ENCODE measurements at regions not wholly inside any gene's neighbourhood (a gene's known extent, or its start where the extent isn't known, plus 50 kb on each side); places are given as distances from the start of the nearest gene placed in this dataset.

DNA sequence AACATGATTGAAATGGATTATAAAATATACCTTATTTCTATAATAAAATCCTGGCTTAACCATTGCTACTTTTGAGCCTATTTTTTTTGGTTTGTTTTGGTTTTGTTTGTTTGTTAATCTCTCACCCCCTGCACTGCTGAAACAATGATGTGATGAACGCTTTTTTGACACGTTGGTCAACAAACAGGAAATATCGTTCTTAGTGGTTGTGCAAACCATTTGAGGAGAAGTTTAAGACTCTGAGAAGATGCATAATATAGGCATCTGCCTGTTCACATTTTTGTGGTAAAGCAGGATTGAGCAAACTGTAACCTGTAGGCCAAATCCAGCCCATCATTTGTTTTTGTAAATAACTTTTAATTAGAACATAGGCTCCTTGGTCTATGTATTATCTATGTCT, 75.5 kb upstream of the MDFIC2 start:
- H3K4me3 ChIP-seq (ENCODE audit: insufficient read depth, low read length, poor library complexity, severe bottlenecking), result no peak overlapping the region

DNA sequence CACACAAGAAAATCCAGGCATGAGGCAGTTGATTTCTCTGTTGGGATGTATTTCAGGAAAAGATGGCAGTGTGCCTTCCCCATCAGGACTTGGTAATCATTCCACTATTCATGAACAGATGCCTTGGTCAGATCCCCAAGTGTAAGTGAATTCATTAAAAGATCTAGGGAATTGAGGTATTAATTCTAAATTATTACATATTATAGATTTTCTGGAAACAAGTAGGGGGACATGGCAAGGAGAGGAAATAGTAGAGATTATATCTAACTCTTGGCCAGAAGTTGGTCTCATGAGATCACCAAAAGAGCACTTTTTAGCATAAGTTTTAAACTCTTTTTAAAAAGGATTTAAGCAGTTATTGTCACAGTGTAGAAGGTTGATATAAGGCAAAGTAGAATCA, 74.4 kb upstream of the MDFIC2 start:
- H3K27me3 ChIP-seq (ENCODE audit: low read length), result no peaks in the 10 kb centered on the region
- no peak overlapping the region for H3K9ac ChIP-seq (ENCODE audit: low read length)
- no peak for TF ChIP-seq EZH2phosphoT487 (conservative IDR thresholded peaks at IDR 0.05; ENCODE audit: low read length)
- TF ChIP-seq, protein P1, sequence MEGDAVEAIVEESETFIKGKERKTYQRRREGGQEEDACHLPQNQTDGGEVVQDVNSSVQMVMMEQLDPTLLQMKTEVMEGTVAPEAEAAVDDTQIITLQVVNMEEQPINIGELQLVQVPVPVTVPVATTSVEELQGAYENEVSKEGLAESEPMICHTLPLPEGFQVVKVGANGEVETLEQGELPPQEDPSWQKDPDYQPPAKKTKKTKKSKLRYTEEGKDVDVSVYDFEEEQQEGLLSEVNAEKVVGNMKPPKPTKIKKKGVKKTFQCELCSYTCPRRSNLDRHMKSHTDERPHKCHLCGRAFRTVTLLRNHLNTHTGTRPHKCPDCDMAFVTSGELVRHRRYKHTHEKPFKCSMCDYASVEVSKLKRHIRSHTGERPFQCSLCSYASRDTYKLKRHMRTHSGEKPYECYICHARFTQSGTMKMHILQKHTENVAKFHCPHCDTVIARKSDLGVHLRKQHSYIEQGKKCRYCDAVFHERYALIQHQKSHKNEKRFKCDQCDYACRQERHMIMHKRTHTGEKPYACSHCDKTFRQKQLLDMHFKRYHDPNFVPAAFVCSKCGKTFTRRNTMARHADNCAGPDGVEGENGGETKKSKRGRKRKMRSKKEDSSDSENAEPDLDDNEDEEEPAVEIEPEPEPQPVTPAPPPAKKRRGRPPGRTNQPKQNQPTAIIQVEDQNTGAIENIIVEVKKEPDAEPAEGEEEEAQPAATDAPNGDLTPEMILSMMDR (IDR thresholded peaks at IDR 0.05; ENCODE audit: insufficient read depth, low read length, poor library complexity, severe bottlenecking), result no peak
- no peak overlapping the region for H3K4me2 ChIP-seq (ENCODE audit: low read depth, low read length, poor library complexity, severe bottlenecking)
- no peaks in the 10 kb centered on the region for H3K36me3 ChIP-seq (ENCODE audit: low read length)
- H4K20me1 ChIP-seq (ENCODE audit: low read depth, low read length), result no peaks in the 10 kb centered on the region
- H3K9me3 ChIP-seq (ENCODE audit: insufficient read depth, low read length), result no peaks in the 10 kb centered on the region
- no peaks in the 10 kb centered on the region for H3K9me2 ChIP-seq (replicated peaks; ENCODE audit: insufficient read depth, low read length)
- no peak overlapping the region for H3K27ac ChIP-seq (ENCODE audit: low read depth, low read length)
- no peak overlapping the region for H3K4me3 ChIP-seq (ENCODE audit: insufficient read depth, low read length, poor library complexity, severe bottlenecking)
- H2AFZ ChIP-seq (ENCODE audit: low read depth, low read length, severe bottlenecking), result no peak overlapping the region
- H3K79me2 ChIP-seq (ENCODE audit: insufficient read depth, low read length), result no peaks in the 10 kb centered on the region
- no peaks in the 10 kb centered on the region for H3F3A ChIP-seq (ENCODE audit: insufficient read depth)

More for the DNA sequence above, 75.5 kb upstream of the MDFIC2 start:
- no peaks in the 10 kb centered on the region for H3K9me3 ChIP-seq (ENCODE audit: insufficient read depth, low read length)
- TF ChIP-seq EZH2phosphoT487 (conservative IDR thresholded peaks at IDR 0.05; ENCODE audit: low read length), result no peak
- TF ChIP-seq, protein P1 (IDR thresholded peaks at IDR 0.05; ENCODE audit: insufficient read depth, low read length, poor library complexity, severe bottlenecking), result no peak
- no peak overlapping the region for H2AFZ ChIP-seq (ENCODE audit: low read depth, low read length, severe bottlenecking)
- no peaks in the 10 kb centered on the region for H3K36me3 ChIP-seq (ENCODE audit: low read length)
- H3K9me2 ChIP-seq (replicated peaks; ENCODE audit: insufficient read depth, low read length), result no peaks in the 10 kb centered on the region
- no peaks in the 10 kb centered on the region for H3K79me2 ChIP-seq (ENCODE audit: insufficient read depth, low read length)
- H3K27me3 ChIP-seq (ENCODE audit: low read length), result no peaks in the 10 kb centered on the region
- H3K9ac ChIP-seq (ENCODE audit: low read length), result no peak overlapping the region
- H3K27ac ChIP-seq (ENCODE audit: low read depth, low read length), result no peak overlapping the region
- H3K4me2 ChIP-seq (ENCODE audit: low read depth, low read length, poor library complexity, severe bottlenecking), result no peak overlapping the region
- no peaks in the 10 kb centered on the region for H4K20me1 ChIP-seq (ENCODE audit: low read depth, low read length)
- no peaks in the 10 kb centered on the region for H3F3A ChIP-seq (ENCODE audit: insufficient read depth)

DNA sequence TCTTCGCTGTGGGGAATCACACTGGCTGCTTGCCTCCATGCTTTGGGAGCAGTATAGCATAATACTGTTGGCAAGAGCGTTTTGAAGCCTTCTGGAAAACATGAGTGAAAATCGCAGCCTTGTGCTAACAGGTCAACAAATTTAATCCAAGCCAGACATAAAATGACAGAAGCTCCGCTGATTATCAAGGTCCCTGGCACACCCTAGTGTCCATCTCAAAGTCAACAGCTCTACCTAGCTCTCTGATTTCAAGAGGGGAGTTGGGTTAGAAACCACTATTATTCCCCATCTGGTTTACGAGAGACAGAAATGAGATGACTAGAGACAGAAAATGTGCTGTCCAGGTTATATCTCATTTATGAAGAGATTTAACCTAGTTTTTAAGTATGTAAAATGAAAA, 73.6 kb upstream of the MDFIC2 start:
- no peaks in the 10 kb centered on the region for H3K9me2 ChIP-seq (replicated peaks; ENCODE audit: insufficient read depth, low read length)
- no peaks in the 10 kb centered on the region for H3F3A ChIP-seq (ENCODE audit: insufficient read depth)
- no peaks in the 10 kb centered on the region for H3K36me3 ChIP-seq (ENCODE audit: low read length)
- H3K9me3 ChIP-seq (ENCODE audit: insufficient read depth, low read length), result no peaks in the 10 kb centered on the region
- no peaks in the 10 kb centered on the region for H3K79me2 ChIP-seq (ENCODE audit: insufficient read depth, low read length)
- H2AFZ ChIP-seq (ENCODE audit: low read depth, low read length, severe bottlenecking), result no peak overlapping the region
- no peak overlapping the region for H3K4me2 ChIP-seq (ENCODE audit: low read depth, low read length, poor library complexity, severe bottlenecking)
- no peak overlapping the region for H3K9ac ChIP-seq (ENCODE audit: low read length)
- no peak for TF ChIP-seq EZH2phosphoT487 (conservative IDR thresholded peaks at IDR 0.05; ENCODE audit: low read length)
- TF ChIP-seq, protein P1 (IDR thresholded peaks at IDR 0.05; ENCODE audit: insufficient read depth, low read length, poor library complexity, severe bottlenecking), result no peak
- no peaks in the 10 kb centered on the region for H3K27me3 ChIP-seq (ENCODE audit: low read length)
- H4K20me1 ChIP-seq (ENCODE audit: low read depth, low read length), result no peaks in the 10 kb centered on the region
- H3K27ac ChIP-seq (ENCODE audit: low read depth, low read length), result no peak overlapping the region
- no peak overlapping the region for H3K4me3 ChIP-seq (ENCODE audit: insufficient read depth, low read length, poor library complexity, severe bottlenecking)

Data from SU-DHL-6 (cell line).